T-helper 17 cell (primary cell): ENCODE measurements at regions not wholly inside any gene's neighbourhood (a gene's known extent, or its start where the extent isn't known, plus 50 kb on each side); places are given as distances from the start of the nearest gene placed in this dataset.

ENCODE experiments used
- ATAC-seq: fragments of 150-1000 bp; cut with Tn5 transposase; 2 replicates; pipeline ENCODE4 v1.10.0; 2021; ENCODE audit warnings: mild to moderate bottlenecking, moderate library complexity
- DNase-seq, 3 donors: peaks; one replicate each; pipeline versions ENCODE4 v3.0.0 to v3.0.0-alpha.2; 2020 to 2021
- H3K9me3 ChIP-seq: one replicate; pipeline ENCODE4 v1.7.0; 2013; ENCODE audit warnings: low read length, mild to moderate bottlenecking; ENCODE audit not compliant: control insufficient read depth, poor library complexity, severe bottlenecking
- H3K27ac Mint-ChIP-seq: one replicate; pipeline ENCODE4 v1.8.0; 2022; ENCODE audit warnings: mild to moderate bottlenecking, moderate library complexity, mixed read lengths
- H3K27me3 Mint-ChIP-seq: one replicate; pipeline ENCODE4 v1.8.0; 2022; ENCODE audit warnings: mixed read lengths
- H3K36me3 Mint-ChIP-seq: one replicate; pipeline ENCODE4 v1.8.0; 2022; ENCODE audit warnings: low read depth, mixed read lengths
- H3K4me1 Mint-ChIP-seq: one replicate; pipeline ENCODE4 v1.8.0; 2022; ENCODE audit warnings: mild to moderate bottlenecking, mixed read lengths
- H3K4me3 Mint-ChIP-seq: one replicate; pipeline ENCODE4 v1.8.0; 2022; ENCODE audit warnings: mild to moderate bottlenecking, moderate library complexity, mixed read lengths

GRCh38 chr18:29225351-29225750, 1048.4 kb upstream of the CDH2 start:
- DNase-seq (no peak), ATAC-seq (no peak)
- Mint-ChIP-seq H3K36me3 (no peaks in the 10 kb centered on the region), H3K27ac (no peak overlapping the region), H3K4me1 (no peaks in the 10 kb centered on the region), H3K4me3 (no peak overlapping the region), H3K27me3 (no peaks in the 10 kb centered on the region)
- no peaks in the 10 kb centered on the region for H3K9me3 ChIP-seq

- no peaks in the 10 kb centered on the region for H3K36me3 Mint-ChIP-seq
- H3K27ac Mint-ChIP-seq = no peak overlapping the region
- no peaks in the 10 kb centered on the region for H3K4me1 Mint-ChIP-seq
- H3K27me3 Mint-ChIP-seq = no peaks in the 10 kb centered on the region
- no peak overlapping the region for H3K4me3 Mint-ChIP-seq
- DNase-seq (no peak), ATAC-seq (no peak)
- no peaks in the 10 kb centered on the region for H3K9me3 ChIP-seq
These were observed 1041.2 kb upstream of the CDH2 start for GRCh38 chr18:29218091-29218490.

GRCh38 chr18:29217124-29217915, 1040.4 kb upstream of the CDH2 start:
- H3K4me3 Mint-ChIP-seq = no peak overlapping the region
- no peaks in the 10 kb centered on the region for H3K9me3 ChIP-seq
- H3K4me1 Mint-ChIP-seq = no peaks in the 10 kb centered on the region
- H3K27ac Mint-ChIP-seq = no peak overlapping the region
- H3K36me3 Mint-ChIP-seq = no peaks in the 10 kb centered on the region
- H3K27me3 Mint-ChIP-seq = no peaks in the 10 kb centered on the region
- no peak for ATAC-seq
- DNase-seq = no peak

GRCh38 chr18:29198834-29199233, 1021.9 kb upstream of the CDH2 start:
- no peaks in the 10 kb centered on the region for H3K36me3 Mint-ChIP-seq

GRCh38 chr18:29196307-29196706, 1019.4 kb upstream of the CDH2 start:
- H3K4me3 Mint-ChIP-seq = no peak overlapping the region
- no peak for ATAC-seq
- no peaks in the 10 kb centered on the region for H3K36me3 Mint-ChIP-seq
- H3K9me3 ChIP-seq = no peaks in the 10 kb centered on the region
- DNase-seq = no peak
- H3K4me1 Mint-ChIP-seq = no peaks in the 10 kb centered on the region
- H3K27me3 Mint-ChIP-seq = no peaks in the 10 kb centered on the region
- H3K27ac Mint-ChIP-seq = no peak overlapping the region

More at GRCh38 chr18:29198834-29199233, 1021.9 kb upstream of the CDH2 start:
- DNase-seq (no peak), ATAC-seq (no peak)
- H3K4me3 Mint-ChIP-seq = no peak overlapping the region
- no peaks in the 10 kb centered on the region for H3K27me3 Mint-ChIP-seq
- H3K27ac Mint-ChIP-seq = no peak overlapping the region
- no peaks in the 10 kb centered on the region for H3K9me3 ChIP-seq
- no peaks in the 10 kb centered on the region for H3K4me1 Mint-ChIP-seq

- H3K9me3 ChIP-seq = no peaks in the 10 kb centered on the region
- Mint-ChIP-seq H3K27me3 (no peaks in the 10 kb centered on the region), H3K4me3 (no peak overlapping the region), H3K36me3 (no peaks in the 10 kb centered on the region), H3K4me1 (no peaks in the 10 kb centered on the region), H3K27ac (no peak overlapping the region)
- DNase-seq = no peak
- no peak for ATAC-seq
These were observed 1014.3 kb upstream of the CDH2 start for GRCh38 chr18:29191263-29191662.

GRCh38 chr18:29188760-29189159, 1011.8 kb upstream of the CDH2 start:
- no peaks in the 10 kb centered on the region for H3K4me1 Mint-ChIP-seq
- H3K27ac Mint-ChIP-seq = no peak overlapping the region
- no peaks in the 10 kb centered on the region for H3K36me3 Mint-ChIP-seq
- no peaks in the 10 kb centered on the region for H3K27me3 Mint-ChIP-seq
- ATAC-seq (no peak), DNase-seq (no peak)
- peaks cover 4% of the 10 kb centered on the region for H3K9me3 ChIP-seq
- no peak overlapping the region for H3K4me3 Mint-ChIP-seq

- Mint-ChIP-seq H3K36me3 (no peaks in the 10 kb centered on the region), H3K27ac (no peak overlapping the region), H3K4me1 (no peaks in the 10 kb centered on the region), H3K4me3 (no peak overlapping the region), H3K27me3 (no peaks in the 10 kb centered on the region)
- H3K9me3 ChIP-seq = peaks cover 6% of the 10 kb centered on the region
- ATAC-seq (no peak), DNase-seq (no peak)
These were observed 1008.9 kb upstream of the CDH2 start for GRCh38 chr18:29185801-29186200.

- Mint-ChIP-seq H3K4me1 (no peaks in the 10 kb centered on the region), H3K36me3 (no peaks in the 10 kb centered on the region), H3K27me3 (no peaks in the 10 kb centered on the region), H3K27ac (no peak overlapping the region), H3K4me3 (no peak overlapping the region)
- peaks cover 6% of the 10 kb centered on the region for H3K9me3 ChIP-seq
- no peak for ATAC-seq
- DNase-seq = no peak
These were observed 1007.7 kb upstream of the CDH2 start for GRCh38 chr18:29184654-29185053.

GRCh38 chr18:29181151-29181901, 1004.4 kb upstream of the CDH2 start:
- ATAC-seq = no peak
- H3K27ac Mint-ChIP-seq = no peak overlapping the region
- peaks cover 6% of the 10 kb centered on the region for H3K9me3 ChIP-seq
- no peaks in the 10 kb centered on the region for H3K4me1 Mint-ChIP-seq
- no peak for DNase-seq
- H3K4me3 Mint-ChIP-seq = no peak overlapping the region
- no peaks in the 10 kb centered on the region for H3K27me3 Mint-ChIP-seq
- no peaks in the 10 kb centered on the region for H3K36me3 Mint-ChIP-seq

- H3K36me3 Mint-ChIP-seq = no peaks in the 10 kb centered on the region
- no peak overlapping the region for H3K4me3 Mint-ChIP-seq
- no peak for DNase-seq
- no peaks in the 10 kb centered on the region for H3K27me3 Mint-ChIP-seq
- no peak for ATAC-seq
- H3K27ac Mint-ChIP-seq = no peak overlapping the region
- no peaks in the 10 kb centered on the region for H3K4me1 Mint-ChIP-seq
- H3K9me3 ChIP-seq = peaks cover 2% of the 10 kb centered on the region
These were observed 999.8 kb upstream of the CDH2 start for GRCh38 chr18:29176681-29177080.

- Mint-ChIP-seq H3K36me3 (no peaks in the 10 kb centered on the region), H3K4me3 (no peak overlapping the region), H3K4me1 (no peaks in the 10 kb centered on the region), H3K27me3 (no peaks in the 10 kb centered on the region), H3K27ac (no peak overlapping the region)
- ATAC-seq (no peak), DNase-seq (no peak)
- H3K9me3 ChIP-seq = peaks cover 2% of the 10 kb centered on the region
These were observed 998.0 kb upstream of the CDH2 start for GRCh38 chr18:29174891-29175290.

- H3K36me3 Mint-ChIP-seq = no peaks in the 10 kb centered on the region
These were observed 995.8 kb upstream of the CDH2 start for GRCh38 chr18:29172756-29173067.

More at GRCh38 chr18:29172756-29173067, 995.8 kb upstream of the CDH2 start:
- no peak for DNase-seq
- no peak overlapping the region for H3K4me3 Mint-ChIP-seq
- H3K9me3 ChIP-seq = peaks cover 2% of the 10 kb centered on the region
- H3K4me1 Mint-ChIP-seq = no peaks in the 10 kb centered on the region
- no peak overlapping the region for H3K27ac Mint-ChIP-seq
- no peaks in the 10 kb centered on the region for H3K27me3 Mint-ChIP-seq
- ATAC-seq = no peak
